OCI-LY1 (cell line): ENCODE measurements at regions not wholly inside any gene's neighbourhood (a gene's known extent, or its start where the extent isn't known, plus 50 kb on each side); places are given as distances from the start of the nearest gene placed in this dataset.

Experiments used
- H2AFZ ChIP-seq: fragments of 200-600 bp; sonication (generic), shearing (Covaris generic); 2 replicates; pipeline ENCODE4 v1.6.0; 2014; ENCODE audit warnings: antibody characterized with exemption, mild to moderate bottlenecking, low read length
- H3F3A ChIP-seq: fragments of 200-600 bp; sonication (generic), shearing (Covaris generic); 2 replicates; pipeline ENCODE4 v1.6.0; 2014; ENCODE audit warnings: mild to moderate bottlenecking, antibody characterized with exemption, low read length, moderate library complexity; ENCODE audit not compliant: insufficient read depth
- H3K27ac ChIP-seq: fragments of 200-600 bp; sonication (generic); 2 replicates; pipeline ENCODE4 v1.5.1; 2014; ENCODE audit warnings: low read length, mixed run types, mild to moderate bottlenecking, low read depth; ENCODE audit not compliant: poor library complexity, severe bottlenecking
- H3K27me3 ChIP-seq: fragments of 200-600 bp; sonication (generic); 2 replicates; pipeline ENCODE4 v1.6.0; 2014; ENCODE audit warnings: antibody characterized with exemption, mild to moderate bottlenecking, low read length, moderate library complexity; ENCODE audit not compliant: insufficient read depth
- H3K36me3 ChIP-seq: fragments of 200-600 bp; sonication (generic); 2 replicates; pipeline ENCODE4 v1.6.1; 2014; ENCODE audit warnings: mild to moderate bottlenecking, antibody characterized with exemption, low read length, moderate library complexity, mixed read lengths; ENCODE audit not compliant: insufficient read depth
- H3K4me1 ChIP-seq: fragments of 200-600 bp; sonication (generic); 2 replicates; pipeline ENCODE4 v1.5.1; 2014; ENCODE audit warnings: mild to moderate bottlenecking, low read length, moderate library complexity; ENCODE audit not compliant: insufficient read depth, severe bottlenecking
- H3K4me2 ChIP-seq: fragments of 200-600 bp; sonication (generic), shearing (Covaris generic); 2 replicates; pipeline ENCODE4 v1.6.1; 2014; ENCODE audit warnings: low read length
- H3K4me3 ChIP-seq: fragments of 200-600 bp; sonication (generic); 2 replicates; pipeline ENCODE4 v1.5.1; 2014; ENCODE audit warnings: low read length, low read depth, mild to moderate bottlenecking, mixed read lengths; ENCODE audit not compliant: poor library complexity, severe bottlenecking
- H3K79me2 ChIP-seq: fragments of 200-600 bp; shearing (Covaris generic); 2 replicates; pipeline ENCODE4 v1.6.1; 2016; ENCODE audit warnings: mixed run types, low read length, mixed read lengths; ENCODE audit not compliant: insufficient read depth
- H3K9ac ChIP-seq: fragments of 200-600 bp; sonication (generic), shearing (Covaris generic); 2 replicates; pipeline ENCODE4 v1.6.1; 2014; ENCODE audit warnings: mild to moderate bottlenecking, low read length, mixed read lengths
- H3K9me2 ChIP-seq: fragments of 200-600 bp; sonication (generic), shearing (Covaris generic); 2 replicates; pipeline ENCODE4 v1.6.1; 2014; ENCODE audit warnings: low read depth, mild to moderate bottlenecking, low read length, mixed read lengths
- H3K9me3 ChIP-seq: fragments of 200-600 bp; shearing (Covaris generic); 2 replicates; pipeline ENCODE4 v1.6.1; 2014; ENCODE audit warnings: low read length, mixed read lengths
- H4K20me1 ChIP-seq: fragments of 200-600 bp; sonication (generic), shearing (Covaris generic); 2 replicates; pipeline ENCODE4 v1.6.0; 2016; ENCODE audit warnings: mild to moderate bottlenecking, low read length; ENCODE audit not compliant: insufficient read depth
- CTCF ChIP-seq: fragments of 200-600 bp; sonication (generic), shearing (Covaris generic); IDR thresholded peaks from 2 replicates; pipeline ENCODE4 v1.5.1; 2017; ENCODE audit warnings: mild to moderate bottlenecking, antibody characterized with exemption, low read length, moderate library complexity, mixed read lengths
- EZH2 ChIP-seq: fragments of 200-600 bp; sonication (generic), shearing (Covaris generic); IDR thresholded peaks from 2 replicates; pipeline ENCODE4 v1.8.0; 2017; ENCODE audit warnings: borderline replicate concordance, mixed run types, mild to moderate bottlenecking, antibody characterized with exemption, low read length, moderate library complexity, mixed read lengths

DNA sequence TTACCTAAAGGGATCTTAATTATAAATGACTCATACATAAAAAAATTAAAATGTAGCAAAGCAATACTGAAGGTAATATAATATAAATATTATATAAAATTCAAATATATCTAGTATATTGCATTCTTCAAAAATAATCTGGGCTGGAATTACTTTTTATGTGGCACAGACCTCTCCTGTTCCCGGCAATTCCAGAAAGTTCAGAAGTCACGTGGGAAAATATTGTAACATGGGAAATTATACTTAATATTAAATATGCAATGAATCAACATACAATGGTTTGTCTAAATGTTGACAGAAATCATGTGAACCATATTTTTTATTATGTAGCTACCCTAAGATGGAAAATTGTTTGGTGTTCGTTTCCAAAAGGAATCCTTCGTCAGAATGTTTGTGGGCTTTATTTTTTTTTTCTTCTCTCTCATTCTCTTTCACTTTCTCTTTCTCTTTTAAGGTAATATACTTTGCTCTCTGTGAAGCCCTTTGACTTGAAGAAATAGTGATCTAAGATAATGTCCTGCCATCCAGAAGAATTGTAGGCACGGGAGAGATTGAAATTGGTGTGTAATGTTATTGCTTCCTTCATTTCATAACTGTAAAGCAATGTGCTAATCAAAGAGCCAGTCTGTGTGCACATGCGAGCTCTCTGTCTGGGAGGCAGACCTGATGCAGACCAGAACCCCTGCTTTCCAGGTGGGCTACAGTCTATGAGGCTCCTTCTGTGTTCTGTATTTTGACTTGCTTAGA, 559.4 kb downstream of the NR2F2 start:
- no peaks in the 10 kb centered on the region for H4K20me1 ChIP-seq
- no peak for TF ChIP-seq EZH2
- TF ChIP-seq CTCF: no peak
- no peak overlapping the region for H2AFZ ChIP-seq
- no peak overlapping the region for H3K9ac ChIP-seq
- no peaks in the 10 kb centered on the region for H3K79me2 ChIP-seq
- no peaks in the 10 kb centered on the region for H3K27me3 ChIP-seq
- no peaks in the 10 kb centered on the region for H3F3A ChIP-seq
- H3K36me3 ChIP-seq: no peaks in the 10 kb centered on the region
- H3K9me2 ChIP-seq: no peaks in the 10 kb centered on the region
- H3K9me3 ChIP-seq: no peaks in the 10 kb centered on the region
- no peak overlapping the region for H3K4me3 ChIP-seq
- no peak overlapping the region for H3K4me2 ChIP-seq
- no peak overlapping the region for H3K27ac ChIP-seq
- no peaks in the 10 kb centered on the region for H3K4me1 ChIP-seq

- no peaks in the 10 kb centered on the region for H4K20me1 ChIP-seq
- H3K4me2 ChIP-seq: no peak overlapping the region
- no peak overlapping the region for H3K9ac ChIP-seq
- H3F3A ChIP-seq: no peaks in the 10 kb centered on the region
- no peak overlapping the region for H3K27ac ChIP-seq
- no peaks in the 10 kb centered on the region for H3K9me2 ChIP-seq
- H3K79me2 ChIP-seq: no peaks in the 10 kb centered on the region
- H3K9me3 ChIP-seq: no peaks in the 10 kb centered on the region
- H2AFZ ChIP-seq: no peak overlapping the region
- H3K27me3 ChIP-seq: no peaks in the 10 kb centered on the region
- TF ChIP-seq EZH2 (no peak), CTCF (no peak)
- no peaks in the 10 kb centered on the region for H3K36me3 ChIP-seq
- no peak overlapping the region for H3K4me3 ChIP-seq
- no peaks in the 10 kb centered on the region for H3K4me1 ChIP-seq
Observed at GRCh38 chr15:96891046-96891445, 560.5 kb downstream of the NR2F2 start.

DNA sequence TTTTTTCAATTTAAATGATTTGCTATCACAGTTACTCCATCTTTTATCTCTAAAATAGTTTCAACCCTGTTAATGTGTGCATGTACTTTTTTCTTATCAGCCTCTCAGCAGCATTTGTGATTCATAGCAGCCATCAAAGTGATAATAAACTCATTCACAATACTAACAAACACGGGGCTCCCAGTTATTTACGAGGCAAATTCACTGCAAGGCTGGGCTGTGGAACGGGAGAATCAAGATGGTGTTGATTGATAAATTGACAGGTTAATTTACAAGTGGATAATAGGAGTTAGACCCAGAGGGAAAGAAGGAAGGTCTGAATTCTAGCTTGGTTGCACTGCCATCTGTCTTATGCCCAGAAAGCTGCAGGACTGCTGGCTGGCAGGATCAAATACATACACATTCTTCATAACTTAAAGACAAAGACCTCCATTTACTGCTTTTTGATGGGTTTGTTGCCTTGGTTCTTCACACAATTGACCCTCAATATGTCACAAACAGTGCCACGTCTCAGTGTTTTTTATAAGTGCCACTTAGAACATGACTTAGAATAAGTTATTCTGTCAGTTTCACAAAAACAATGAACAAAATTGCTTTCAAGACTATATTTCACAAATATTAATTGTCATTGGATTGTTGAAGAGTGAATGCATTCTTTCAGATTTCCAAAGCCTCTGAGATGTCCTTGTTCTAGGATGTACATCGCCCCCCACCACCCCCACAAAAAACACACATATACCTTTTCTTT, 562.8 kb downstream of the NR2F2 start:
- no peaks in the 10 kb centered on the region for H4K20me1 ChIP-seq
- H3K27ac ChIP-seq: no peak overlapping the region
- H3K79me2 ChIP-seq: no peaks in the 10 kb centered on the region
- H3K4me1 ChIP-seq: no peaks in the 10 kb centered on the region
- no peaks in the 10 kb centered on the region for H3K27me3 ChIP-seq
- no peaks in the 10 kb centered on the region for H3F3A ChIP-seq
- no peaks in the 10 kb centered on the region for H3K9me2 ChIP-seq
- no peak overlapping the region for H3K4me3 ChIP-seq
- no peak overlapping the region for H3K9ac ChIP-seq
- no peaks in the 10 kb centered on the region for H3K36me3 ChIP-seq
- no peak overlapping the region for H3K4me2 ChIP-seq
- TF ChIP-seq CTCF: no peak; the same call in 1 of the 2 replicates
- no peak for TF ChIP-seq EZH2
- H3K9me3 ChIP-seq: no peaks in the 10 kb centered on the region
- H2AFZ ChIP-seq: no peak overlapping the region
